Endothelial cell of umbilical vein (primary cell): ENCODE measurements at regions not wholly inside any gene's neighbourhood (a gene's known extent, or its start where the extent isn't known, plus 50 kb on each side); places are given as distances from the start of the nearest gene placed in this dataset.

Experiments used
- BruUV-seq: library from RNA; stranded (reverse); fragments of 400-500 nt; replicated peaks from 2 replicates; lab custom pipeline; 2021; lab: Mats Ljungman, UMichigan
- CTCF ChIA-PET: fragments of 300-600, 350-600 bp; sonication (Branson Sonifier 250); formaldehyde crosslinking; loops from one replicate; lab custom pipeline; 2021; ENCODE audit warnings: antibody characterized with exemption, inconsistent platforms; lab: Charles Lee
- POLR2A ChIA-PET: fragments of 300-600, 350-600 bp; sonication (Branson Sonifier 250); formaldehyde crosslinking; loops from one replicate; lab custom pipeline; 2021; ENCODE audit warnings: antibody characterized with exemption, inconsistent platforms; lab: Charles Lee
- DNase-seq: peaks from one replicate; pipeline ENCODE4 v3.0.0-alpha.2; 2011; ENCODE audit warnings: low read depth, low spot score
- FAIRE-seq: peaks from 2 replicates; lab custom pipeline; 2011; peaks lifted over from hg19 to GRCh38; lab: Jason Lieb, UNC
- H2AFZ ChIP-seq: 2 replicates; pipeline ENCODE4 v1.6.0; 2012; ENCODE audit warnings: low read depth, low read length, control low read depth, inconsistent platforms
- H3K27ac ChIP-seq: 2 replicates; pipeline ENCODE4 v1.5.1; 2011; ENCODE audit warnings: low read depth, mild to moderate bottlenecking, control low read depth, low read length, moderate library complexity; ENCODE audit not compliant: insufficient read depth
- H3K27me3 ChIP-seq, 2 experiments: 2 replicates each; pipeline versions ENCODE4 v1.6.0 to v1.6.1; 2011; ENCODE audit warnings: low read length in 2 of 2, mixed read lengths in 1 of 2; ENCODE audit not compliant: control insufficient read depth in 2 of 2, insufficient read depth in 2 of 2
- H3K36me3 ChIP-seq, 2 experiments: 2 replicates in 1 of 2; 3 replicates in 1 of 2; pipeline ENCODE4 v1.5.1; 2011; ENCODE audit warnings: low read length in 2 of 2, mild to moderate bottlenecking in 1 of 2, moderate library complexity in 1 of 2; ENCODE audit not compliant: control insufficient read depth in 2 of 2, insufficient read depth in 2 of 2; ENCODE audit errors: extremely low read depth in 1 of 2
- H3K4me1 ChIP-seq: 3 replicates; pipeline ENCODE4 v1.5.1; 2011; ENCODE audit warnings: mild to moderate bottlenecking, low read length; ENCODE audit not compliant: control insufficient read depth, insufficient read depth; ENCODE audit errors: extremely low read depth
- H3K4me2 ChIP-seq: 2 replicates; pipeline ENCODE4 v1.6.1; 2011; ENCODE audit warnings: low read length, control low read depth, mixed read lengths; ENCODE audit not compliant: insufficient read depth
- H3K4me3 ChIP-seq, 3 experiments: fragments of 200-600 bp in 1 of 3; sonication (generic), shearing (Covaris generic) in 1 of 3; replicated peaks in 1 of 3; 2 replicates each; pipeline ENCODE4 v1.5.1; 2011 to 2016; ENCODE audit warnings: control low read depth in 3 of 3, low read length in 3 of 3, mild to moderate bottlenecking in 2 of 3, inconsistent platforms in 1 of 3, low read depth in 1 of 3, moderate library complexity in 1 of 3; ENCODE audit not compliant: insufficient read depth in 1 of 3
- H3K79me2 ChIP-seq: 2 replicates; pipeline ENCODE4 v1.6.0; 2012; ENCODE audit warnings: low read length, inconsistent platforms; ENCODE audit not compliant: control insufficient read depth, insufficient read depth
- H3K9ac ChIP-seq: replicated peaks from 2 replicates; pipeline ENCODE3; 2011; ENCODE audit warnings: low read length, control low read depth; ENCODE audit not compliant: insufficient read depth; ENCODE audit errors: extremely low read depth
- H3K9me1 ChIP-seq: replicated peaks from 3 replicates; pipeline ENCODE4 v1.6.0; 2011; ENCODE audit warnings: mild to moderate bottlenecking, low read length; ENCODE audit not compliant: control insufficient read depth, insufficient read depth; ENCODE audit errors: extremely low read depth
- H3K9me3 ChIP-seq: replicated peaks from 2 replicates; pipeline ENCODE4 v1.5.1; 2012; ENCODE audit warnings: low read length, inconsistent platforms; ENCODE audit not compliant: control insufficient read depth, insufficient read depth
- H4K20me1 ChIP-seq: replicated peaks from 2 replicates; pipeline ENCODE3; 2011; ENCODE audit warnings: mild to moderate bottlenecking, low read length; ENCODE audit not compliant: control insufficient read depth, insufficient read depth; ENCODE audit errors: extremely low read depth
- CTCF ChIP-seq, 2 donors: IDR thresholded peaks; 1 replicate in 1 of 2; 2 replicates in 1 of 2; pipeline ENCODE4 v1.5.1; 2011; ENCODE audit warnings: low read length in 2 of 2, mild to moderate bottlenecking in 2 of 2, moderate library complexity in 2 of 2, control low read depth in 1 of 2, inconsistent platforms in 1 of 2, low read depth in 1 of 2; ENCODE audit not compliant: insufficient read depth in 1 of 2; ENCODE audit errors: extremely low read depth in 1 of 2
- EZH2 ChIP-seq: IDR thresholded peaks from 2 replicates; pipeline ENCODE4 v1.6.1; 2012; ENCODE audit warnings: borderline replicate concordance, low read depth, mild to moderate bottlenecking, moderate library complexity, low read length, inconsistent platforms; ENCODE audit not compliant: severe bottlenecking
- FOS ChIP-seq: IDR thresholded peaks from 2 replicates; pipeline ENCODE4 v1.6.1; 2011; ENCODE audit warnings: mild to moderate bottlenecking, low read length, moderate library complexity, borderline replicate concordance; ENCODE audit not compliant: insufficient read depth
- GATA2 ChIP-seq: IDR thresholded peaks from 2 replicates; pipeline ENCODE4 v1.7.0; 2011; ENCODE audit warnings: low read depth, mild to moderate bottlenecking, moderate library complexity, mixed read lengths, low read length; ENCODE audit not compliant: insufficient read length, insufficient read depth
- JUN ChIP-seq: IDR thresholded peaks from 2 replicates; pipeline ENCODE4 v1.6.1; 2011; ENCODE audit warnings: borderline replicate concordance, low read depth; ENCODE audit not compliant: insufficient read length, insufficient read depth
- MAX ChIP-seq: IDR thresholded peaks from 2 replicates; pipeline ENCODE4 v1.6.1; 2011; ENCODE audit not compliant: insufficient read depth, insufficient read length
- MYC ChIP-seq: IDR thresholded peaks from one replicate; pipeline ENCODE4 v1.6.1; 2011; ENCODE audit warnings: mild to moderate bottlenecking, low read depth, low read length
- POLR2A ChIP-seq: IDR thresholded peaks from 2 replicates; pipeline ENCODE4 v1.6.1; 2012; ENCODE audit warnings: low read depth, mild to moderate bottlenecking, control low read depth, low read length
- POLR2AphosphoS5 ChIP-seq: IDR thresholded peaks from 2 replicates; pipeline ENCODE4 v1.6.1; 2012; ENCODE audit warnings: low read depth, mild to moderate bottlenecking, control low read depth, low read length, moderate library complexity; ENCODE audit not compliant: insufficient read depth
- dilution Hi-C: fragments of 300-500 bp; cut with MboI; formaldehyde crosslinking; loops from one replicate; pipeline ENCODE4 v1.15.0; 2019; ENCODE audit warnings: low sequenced_read_pairs; ENCODE audit not compliant: extremely low pct_ligation_motif_present
- intact Hi-C: fragments of 100-400 bp; cut with micrococcal nuclease; formaldehyde crosslinking; loops from one replicate; pipeline ENCODE4 v1.10.0; 2022

- H3K9ac ChIP-seq = no peak overlapping the region
- no peaks in the 10 kb centered on the region for H3K79me2 ChIP-seq
- H3K4me3 ChIP-seq = no peak overlapping the region
- FAIRE-seq (no peak), DNase-seq (no peak)
- H3K9me1 ChIP-seq = no peaks in the 10 kb centered on the region
- no peak overlapping the region for H3K27ac ChIP-seq
- dilution Hi-C loops = no loop called here
- H4K20me1 ChIP-seq = no peaks in the 10 kb centered on the region
- TF ChIP-seq EZH2 (no peak), POLR2AphosphoS5 (no peak), POLR2A (no peak), JUN (no peak), MAX (no peak), CTCF (IDR thresholded peaks at IDR 0.05; ENCODE audit: extremely low read depth in 1 of 2, insufficient read depth in 1 of 2, low read depth in 1 of 2, low read length in 2 of 2) (no peak), FOS (no peak), MYC (no peak), GATA2 (no peak)
- H3K4me2 ChIP-seq = no peak overlapping the region
- no peaks in the 10 kb centered on the region for H3K9me3 ChIP-seq
- H3K27me3 ChIP-seq = no peaks in the 10 kb centered on the region
- intact Hi-C loops = no loop called here
- POLR2A ChIA-PET = no interaction called here
- no peaks in the 10 kb centered on the region for H3K36me3 ChIP-seq
- H2AFZ ChIP-seq = no peak overlapping the region
- CTCF ChIA-PET = interaction anchor here (1.9 kb wide), 1 partner anchor 25 kb away, joined by 9 read pairs; no protein-coding TSS in a partner anchor
- BruUV-seq = no TSS peak
- no peaks in the 10 kb centered on the region for H3K4me1 ChIP-seq
Measured at GRCh38 chr3:139136469-139137202, 91.9 kb upstream of the PRR23C start.
